Tibial nerve (tissue), 3 donors: ENCODE measurements at regions not wholly inside any gene's neighbourhood (a gene's known extent, or its start where the extent isn't known, plus 50 kb on each side); places are given as distances from the start of the nearest gene placed in this dataset.

Experiments used
- CTCF ChIP-seq, 5 experiments: fragments of 200-600 bp in 3 of 5; fragments of 450-650 bp in 2 of 5; sonication (generic) in 3 of 5; IDR thresholded peaks; one replicate each; pipeline ENCODE4 v1.5.1; 2016 to 2019; ENCODE audit warnings: antibody characterized with exemption in 5 of 5, mild to moderate bottlenecking in 3 of 5, moderate library complexity in 2 of 5
- POLR2A ChIP-seq, 2 donors: fragments of 450-650 bp; IDR thresholded peaks; one replicate each; pipeline ENCODE4 v1.6.1; 2017; ENCODE audit warnings: antibody characterized with exemption in 2 of 2, mild to moderate bottlenecking in 2 of 2, moderate library complexity in 2 of 2

- TF ChIP-seq CTCF (IDR thresholded peaks at IDR 0.05) (no peak), POLR2A (IDR thresholded peaks at IDR 0.05) (no peak)
Measured at GRCh38 chr5:169429044-169429443, 128.1 kb upstream of the SLIT3 start.
